HG03025 (cell line): ENCODE measurements at regions not wholly inside any gene's neighbourhood (a gene's known extent, or its start where the extent isn't known, plus 50 kb on each side); places are given as distances from the start of the nearest gene placed in this dataset.

Source experiments
- ATAC-seq: cut with Tn5 transposase; IDR thresholded peaks from one replicate; pipeline ENCODE4 v1.9.1; 2021; ENCODE audit warnings: mild to moderate bottlenecking, moderate library complexity; ENCODE audit not compliant: unreplicated experiment, low FRiP score

- ATAC-seq: no peak
Measured at GRCh38 chr16:64579712-64580111, 542.2 kb downstream of the CDH11 start.

DNA sequence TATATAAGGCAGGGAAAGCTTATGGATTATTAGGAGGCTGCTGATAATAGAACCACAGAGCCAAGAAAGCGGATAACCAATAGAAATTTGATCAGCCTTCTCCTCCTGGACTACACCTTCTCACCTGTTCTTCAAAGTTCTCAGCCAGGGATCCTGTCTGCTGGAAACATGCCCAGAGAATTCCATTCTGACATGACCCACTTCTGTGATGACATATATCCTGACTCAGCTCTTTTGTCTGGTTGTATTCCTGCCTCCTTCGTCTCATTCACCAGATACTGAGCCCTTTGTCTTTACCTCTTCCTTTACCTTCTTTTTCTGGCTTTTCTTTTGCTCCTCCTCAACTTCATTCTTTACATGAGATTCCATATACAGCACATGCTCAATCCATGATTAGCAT, 576.1 kb downstream of the CDH11 start:
- ATAC-seq: no peak

- ATAC-seq: no peak
Measured at GRCh38 chr16:64544859-64545258, 577.0 kb downstream of the CDH11 start.

- ATAC-seq: no peak
Measured at GRCh38 chr16:64543441-64543840, 578.4 kb downstream of the CDH11 start.

DNA sequence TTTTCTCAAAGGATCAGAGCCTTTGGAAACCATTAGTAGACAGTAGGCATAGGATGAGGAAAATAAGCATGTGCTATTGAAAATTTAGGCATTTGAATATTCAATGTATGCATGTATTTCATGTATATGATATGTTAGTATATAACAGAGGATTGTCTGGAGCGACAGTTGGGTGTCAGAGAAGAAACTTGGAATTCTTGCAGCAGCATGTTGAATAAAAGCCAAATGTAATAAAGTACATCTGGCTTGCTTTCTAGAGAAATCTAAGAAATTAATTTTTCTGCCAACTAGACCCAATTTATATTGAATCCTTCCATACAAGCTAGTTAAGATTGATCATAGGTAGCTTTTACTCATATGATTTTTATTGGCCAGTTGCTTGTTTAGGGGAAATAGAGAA, 578.8 kb downstream of the CDH11 start:
- ATAC-seq: no peak

DNA sequence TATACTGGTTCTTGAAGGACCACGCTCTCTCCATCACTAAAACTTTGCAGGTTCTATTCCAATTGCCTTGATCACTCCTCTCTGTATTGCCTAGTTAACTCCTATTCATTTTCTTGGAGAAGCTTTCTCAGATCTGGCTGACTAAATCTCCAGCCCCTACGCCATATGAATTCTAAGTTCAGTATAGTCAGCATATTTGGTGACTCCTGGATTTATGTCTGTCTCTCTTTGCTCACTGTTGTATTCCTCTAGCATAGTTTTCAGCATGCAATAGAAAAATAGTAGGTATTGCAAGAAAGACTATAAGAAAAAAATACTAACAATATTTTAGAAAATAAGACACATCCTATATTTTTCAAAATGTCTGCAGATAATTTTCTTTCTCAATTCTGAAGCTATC, 579.7 kb downstream of the CDH11 start:
- no peak for ATAC-seq

DNA sequence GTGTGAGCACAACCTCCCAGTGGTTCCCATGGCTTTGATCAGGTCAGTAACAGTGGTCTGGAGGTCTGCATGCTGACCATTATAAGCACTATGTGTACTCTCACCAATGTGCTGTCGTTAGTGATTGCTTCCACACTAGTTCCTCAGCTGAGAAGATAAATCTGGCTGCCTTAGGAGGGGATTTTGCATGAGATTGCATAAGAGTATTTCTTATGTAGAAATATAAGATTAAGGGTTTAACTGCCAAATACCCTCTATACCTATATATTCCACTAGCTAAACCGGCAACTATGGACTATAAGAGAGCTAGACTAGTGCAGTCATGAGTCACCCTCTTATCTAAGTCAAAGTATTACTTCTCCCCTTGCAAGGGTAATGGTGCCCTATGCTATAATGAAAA, 580.2 kb downstream of the CDH11 start:
- no peak for ATAC-seq

GRCh38 chr16:64540434-64540833, 581.4 kb downstream of the CDH11 start:
- ATAC-seq: no peak

- ATAC-seq: no peak
Measured at GRCh38 chr16:64539811-64540371, 582.0 kb downstream of the CDH11 start.

- ATAC-seq: no peak
Measured at GRCh38 chr16:64534180-64534780, 587.6 kb downstream of the CDH11 start.

DNA sequence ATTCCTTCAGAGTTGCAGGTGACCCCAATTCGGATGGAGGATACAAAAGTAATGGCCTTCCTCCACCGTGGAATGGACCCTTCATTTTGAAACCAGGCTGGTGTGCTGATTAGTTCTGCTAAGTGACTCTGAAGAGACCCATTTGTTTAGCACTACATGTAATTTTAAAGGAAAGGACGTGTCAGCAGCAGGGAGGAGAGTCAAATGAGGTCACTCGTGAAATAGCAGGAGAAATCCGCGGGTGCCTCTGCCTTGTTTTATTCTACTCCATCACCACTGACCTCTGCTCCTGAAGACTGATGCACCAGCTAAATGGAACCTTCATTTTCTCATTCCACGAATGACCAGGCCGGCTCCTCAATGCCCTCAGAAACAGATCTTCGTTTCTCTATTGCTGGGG, 589.2 kb downstream of the CDH11 start:
- no peak for ATAC-seq

GRCh38 chr16:64532117-64532516, 589.7 kb downstream of the CDH11 start:
- ATAC-seq: no peak

- ATAC-seq: no peak
Measured at GRCh38 chr16:64531401-64531800, 590.5 kb downstream of the CDH11 start.

- no peak for ATAC-seq
Measured at GRCh38 chr16:64522548-64522947, 599.3 kb downstream of the CDH11 start.

GRCh38 chr16:64513871-64514270, 608.0 kb downstream of the CDH11 start:
- no peak for ATAC-seq

DNA sequence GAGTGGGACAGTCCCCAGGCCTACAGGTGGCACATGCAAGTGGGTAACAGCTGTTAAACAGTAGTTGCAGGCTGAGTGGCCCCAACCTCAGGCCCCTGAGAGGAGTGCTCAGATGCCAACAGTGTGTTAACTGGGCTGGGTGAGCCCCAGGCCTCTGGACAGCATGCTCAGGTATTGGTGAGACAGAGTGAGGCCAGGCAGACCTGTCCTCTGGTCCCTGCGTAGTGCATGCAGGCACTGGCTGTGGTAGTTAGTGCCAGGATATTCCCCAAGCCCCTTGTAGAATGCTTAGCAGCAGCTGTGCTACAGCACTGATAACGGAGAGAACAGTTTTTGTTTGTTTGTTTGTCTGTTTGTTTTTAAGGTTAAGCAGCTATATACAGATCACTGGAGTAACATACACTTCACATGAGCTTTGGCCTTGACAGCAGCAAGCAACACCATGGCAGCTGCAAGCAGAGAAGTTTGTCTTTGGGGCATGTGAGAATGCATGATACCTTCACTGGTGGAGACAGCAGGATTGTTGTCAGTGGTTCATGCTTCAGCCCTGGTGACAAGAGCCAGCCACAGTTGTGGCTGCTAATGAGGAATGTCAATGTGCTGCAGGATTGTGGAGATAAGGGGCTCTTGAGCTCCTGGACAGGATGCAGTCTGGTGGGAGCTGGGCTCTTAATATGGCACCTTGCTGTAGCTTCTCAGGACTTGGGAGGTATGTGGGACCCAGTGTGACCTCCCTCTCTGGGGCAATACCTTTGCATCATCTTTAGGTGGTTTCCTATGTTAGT, 614.4 kb downstream of the CDH11 start:
- no peak for ATAC-seq

DNA sequence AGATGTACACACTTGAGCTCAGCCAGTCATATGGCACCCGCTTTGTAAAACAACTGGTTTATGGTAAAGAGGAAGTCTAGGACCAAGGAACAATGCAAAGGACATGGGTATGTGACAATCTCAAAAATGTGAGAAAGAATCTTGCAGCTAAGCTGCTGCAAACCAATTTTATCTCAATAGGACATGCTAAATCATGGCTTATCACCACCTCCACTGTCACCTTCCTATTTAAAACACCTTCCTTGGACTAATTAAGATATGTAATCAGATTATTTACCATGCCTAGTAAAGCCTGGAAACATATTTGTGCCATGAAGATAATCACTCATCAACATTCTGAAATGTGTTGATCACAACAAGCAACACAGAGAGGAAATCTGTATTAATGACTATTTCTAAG, 622.7 kb downstream of the CDH11 start:
- no peak for ATAC-seq

GRCh38 chr16:64498363-64498762, 623.5 kb downstream of the CDH11 start:
- no peak for ATAC-seq

DNA sequence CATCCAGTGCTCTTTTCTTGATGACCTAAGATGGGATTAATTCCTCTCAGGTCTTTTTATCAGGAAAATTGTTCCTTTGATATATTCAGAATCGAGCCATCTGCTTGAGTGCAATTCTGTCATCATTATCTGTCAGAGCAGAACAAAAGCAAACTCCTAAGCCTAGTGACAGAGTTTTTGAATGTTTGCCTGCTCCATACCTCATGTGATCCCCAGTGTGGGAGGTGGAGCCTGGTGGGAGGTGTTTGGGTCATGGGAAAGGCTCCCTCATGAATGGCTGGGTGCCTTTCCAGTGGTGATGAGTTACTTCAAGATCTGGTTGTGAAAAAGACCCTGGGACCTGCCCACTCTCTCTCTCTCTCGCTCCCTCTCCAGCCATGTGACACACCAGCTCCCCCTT, 628.2 kb downstream of the CDH11 start:
- no peak for ATAC-seq

DNA sequence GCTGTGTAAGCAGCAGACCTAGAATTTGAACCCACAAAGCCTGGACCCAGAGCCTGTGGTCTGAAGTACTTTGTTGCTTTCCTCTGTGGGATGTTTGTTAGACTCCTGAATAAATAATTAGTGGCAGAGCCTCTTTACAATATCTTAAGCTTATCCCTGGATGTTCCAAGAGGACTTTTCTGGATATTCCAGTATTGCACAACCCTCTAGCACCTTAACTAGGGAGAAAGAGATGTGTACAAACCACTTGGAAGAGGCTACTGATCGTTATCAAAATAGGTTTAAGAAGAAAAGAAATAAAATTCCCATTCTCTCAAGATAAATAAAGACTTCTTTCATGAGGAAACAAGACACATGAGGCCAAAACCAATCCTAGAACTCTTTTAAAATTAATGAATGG, 632.4 kb downstream of the CDH11 start:
- no peak for ATAC-seq

DNA sequence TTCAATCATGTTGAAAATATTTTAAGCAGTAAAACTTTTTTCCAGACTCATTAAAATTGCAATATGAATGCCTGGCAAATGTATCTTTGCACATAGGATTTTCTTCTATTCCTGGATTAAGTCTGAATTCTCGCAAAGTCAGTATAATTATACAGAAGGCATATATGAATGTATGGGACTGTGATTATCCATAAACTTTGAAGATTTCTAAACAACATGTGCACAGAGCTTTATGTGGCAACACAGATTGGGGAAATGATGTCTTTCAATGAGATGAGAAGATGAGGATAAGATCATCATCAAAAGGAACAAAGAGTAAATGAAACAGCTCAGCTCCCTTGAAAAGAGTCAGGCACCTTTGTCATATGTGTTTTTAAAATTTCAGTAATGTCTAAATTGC, 635.3 kb downstream of the CDH11 start:
- no peak for ATAC-seq

DNA sequence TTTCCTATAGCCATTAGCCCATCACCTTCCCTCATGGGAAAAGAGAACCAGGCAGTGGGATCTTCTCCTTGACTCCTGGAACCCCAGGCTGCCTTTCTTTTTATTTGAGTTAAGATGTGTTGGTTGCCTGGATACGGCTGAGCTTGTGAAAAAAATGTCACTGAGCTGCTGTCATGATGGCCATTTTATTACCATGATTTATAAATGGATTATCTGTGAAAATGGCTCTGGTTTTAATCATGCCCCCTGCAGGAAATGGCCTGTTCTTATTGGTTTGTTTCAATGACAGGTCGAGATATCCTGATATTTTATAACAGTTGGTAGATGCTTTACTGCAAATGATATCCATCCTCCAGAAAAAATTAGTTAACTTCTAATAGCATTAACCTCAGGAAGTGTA, 640.4 kb downstream of the CDH11 start:
- ATAC-seq: no peak
